HepG2 (cell line): ENCODE measurements at regions not wholly inside any gene's neighbourhood (a gene's known extent, or its start where the extent isn't known, plus 50 kb on each side); places are given as distances from the start of the nearest gene placed in this dataset.

Experiments
- ATAC-seq: fragments of 200-7000 bp; cut with Tn5 transposase; 3 replicates; pipeline ENCODE4 v1.9.1; 2020; ENCODE audit warnings: mild to moderate bottlenecking, moderate library complexity
- BruUV-seq: library from RNA; stranded (reverse); fragments of 400-500 nt; replicated peaks from 2 replicates; lab custom pipeline; 2021; lab: Mats Ljungman, UMichigan
- CTCF ChIA-PET: fragments of 300-600 bp; formaldehyde crosslinking; extraction: SDS; loops from one replicate; lab custom pipeline; 2021; ENCODE audit warnings: low total read pairs, inconsistent platforms, low intra/inter-chr PET ratio; lab: Yijun Ruan, JAX
- POLR2A ChIA-PET: fragments of 350-600 bp; sonication (Branson Sonifier 250); formaldehyde crosslinking; loops from one replicate; lab custom pipeline; 2020; ENCODE audit warnings: antibody characterized with exemption, inconsistent platforms; lab: Yijun Ruan, JAX
- DNase-seq: peaks from one replicate; pipeline ENCODE4 v3.0.0-alpha.2; 2015; ENCODE audit warnings: low spot score
- FAIRE-seq: peaks from 3 replicates; lab custom pipeline; 2011; peaks lifted over from hg19 to GRCh38; lab: Jason Lieb, UNC
- H2AFZ ChIP-seq: one replicate; pipeline ENCODE4 v1.6.1; 2011; ENCODE audit warnings: low read length, inconsistent platforms
- H3K27ac ChIP-seq: fragments of 300-600 bp; 3 replicates; pipeline ENCODE4 v1.8.0; 2011; ENCODE audit warnings: mixed run types, mild to moderate bottlenecking, mixed read lengths, low read length, inconsistent platforms; ENCODE audit not compliant: insufficient read depth; ENCODE audit errors: extremely low read length
- H3K27me3 ChIP-seq, 2 experiments: fragments of 200-600 bp in 1 of 2; 2 replicates in 1 of 2; 3 replicates in 1 of 2; pipeline versions ENCODE4 v1.6.0 to v1.8.0; 2011; ENCODE audit warnings: low read length in 2 of 2, mild to moderate bottlenecking in 2 of 2, moderate library complexity in 2 of 2, inconsistent platforms in 1 of 2; ENCODE audit not compliant: insufficient read depth in 2 of 2, control insufficient read depth in 1 of 2
- H3K36me3 ChIP-seq, 2 experiments: fragments of 200-600 bp in 1 of 2; replicated peaks in 1 of 2; 2 replicates in 1 of 2; 3 replicates in 1 of 2; pipeline versions ENCODE4 v1.5.1 to v1.8.0; 2011; ENCODE audit warnings: low read length in 2 of 2, inconsistent platforms in 1 of 2; ENCODE audit not compliant: insufficient read depth in 2 of 2, control insufficient read depth in 1 of 2
- H3K4me1 ChIP-seq: 2 replicates; pipeline ENCODE4 v1.5.1; 2012; ENCODE audit warnings: low read length, inconsistent platforms; ENCODE audit not compliant: insufficient read depth
- H3K4me2 ChIP-seq: 2 replicates; pipeline ENCODE4 v1.6.0; 2011; ENCODE audit warnings: low read depth, low read length, inconsistent platforms
- H3K4me3 ChIP-seq, 3 experiments: fragments of 200-600 bp in 1 of 3; sonication (generic), shearing (Covaris generic) in 1 of 3; replicated peaks in 1 of 3; 2 replicates each; pipeline ENCODE4 v1.5.1; 2011 to 2016; ENCODE audit warnings: low read length in 3 of 3, inconsistent platforms in 2 of 3, low read depth in 2 of 3, mild to moderate bottlenecking in 2 of 3, control low read depth in 1 of 3, mixed read lengths in 1 of 3; ENCODE audit not compliant: insufficient read depth in 1 of 3
- H3K79me2 ChIP-seq: one replicate; pipeline ENCODE4 v1.6.1; 2011; ENCODE audit warnings: low read length, inconsistent platforms; ENCODE audit not compliant: insufficient read depth
- H3K9ac ChIP-seq: 2 replicates; pipeline ENCODE4 v1.6.0; 2011; ENCODE audit warnings: mild to moderate bottlenecking, low read depth, low read length, inconsistent platforms; ENCODE audit not compliant: insufficient read depth
- H3K9me3 ChIP-seq: 2 replicates; pipeline ENCODE4 v1.5.1; 2012; ENCODE audit warnings: mild to moderate bottlenecking, low read length
- H4K20me1 ChIP-seq: 2 replicates; pipeline ENCODE4 v1.6.0; 2011; ENCODE audit warnings: inconsistent platforms, mild to moderate bottlenecking, low read length, moderate library complexity; ENCODE audit not compliant: insufficient read depth
- HBP1 ChIP-seq: IDR thresholded peaks from 2 replicates; pipeline ENCODE4 v1.6.1; 2016; ENCODE audit warnings: low read depth, control low read depth
- KDM5B ChIP-seq: sonication (generic); formaldehyde crosslinking; IDR thresholded peaks from 2 replicates; pipeline ENCODE4 v1.4.0; 2020; ENCODE audit warnings: missing genetic modification reagents, mild to moderate bottlenecking, borderline replicate concordance
- MAF1 ChIP-seq: sonication (generic); formaldehyde crosslinking; IDR thresholded peaks from 2 replicates; pipeline ENCODE4 v1.5.0; 2020; ENCODE audit warnings: missing genetic modification reagents, borderline replicate concordance
- MAFF ChIP-seq: IDR thresholded peaks from 2 replicates; pipeline ENCODE4 v1.6.1; 2011; ENCODE audit warnings: low read depth, low read length, improper control_type of control experiment
- PHF8 ChIP-seq: sonication (generic); formaldehyde crosslinking; IDR thresholded peaks from 2 replicates; pipeline ENCODE4 v1.5.0; 2020; ENCODE audit warnings: missing genetic modification reagents
- THYN1 ChIP-seq: sonication (generic); formaldehyde crosslinking; IDR thresholded peaks from 2 replicates; pipeline ENCODE4 v1.8.1; 2023; ENCODE audit warnings: low read depth, mild to moderate bottlenecking, moderate library complexity, missing genetic modification reagents, borderline replicate concordance
- ZC3H13 ChIP-seq: sonication (generic); formaldehyde crosslinking; IDR thresholded peaks from 2 replicates; pipeline ENCODE4 v1.8.1; 2023; ENCODE audit warnings: mild to moderate bottlenecking, missing genetic modification reagents, moderate library complexity
- WGBS: methylation state at CpG from one replicate; pipeline ENCODE4 v1.1.6; 2017; ENCODE audit warnings: low lambda C conversion rate; 5-methylcytosine and 5-hydroxymethylcytosine counted together
- in situ Hi-C: cut with HindIII; loops from 2 replicates; pipeline ENCODE4 v1.10.0; 2017; ENCODE audit warnings: low pct_unique_long_range_greater_than_20kb; ENCODE audit not compliant: extremely low pct_ligation_motif_present
- intact Hi-C: fragments of 100-400 bp; cut with micrococcal nuclease; formaldehyde crosslinking; loops from one replicate; pipeline ENCODE4 v1.10.0; 2022; ENCODE audit not compliant: unreplicated experiment
- TF ChIP-seq, protein P1 (sequence below): sonication (generic); formaldehyde crosslinking; IDR thresholded peaks from 2 replicates; pipeline ENCODE4 v1.5.0; 2020; ENCODE audit warnings: mild to moderate bottlenecking, missing genetic modification reagents, borderline replicate concordance

- Histone ChIP-seq H3K4me1 (no peaks in the 10 kb centered on the region), H4K20me1 (no peaks in the 10 kb centered on the region), H3K4me2 (no peak overlapping the region), H3K9me3 (no peaks in the 10 kb centered on the region), H3K79me2 (no peaks in the 10 kb centered on the region), H3K27ac (no peak overlapping the region), H3K4me3 (no peak overlapping the region), H3K27me3 (peaks cover 0 to 5% of the 10 kb centered on the region in 2 experiments; a peak in 2 of 5 replicates), H2AFZ (no peak overlapping the region), H3K36me3 (no peaks in the 10 kb centered on the region), H3K9ac (no peak overlapping the region)
- whole genome bisulfite sequencing, result 20% methylated on average over 2 of the region's 4 CpGs
- in situ Hi-C loops, result no loop called here
- intact Hi-C loops, result no loop called here
- ChIA-PET CTCF (no interaction called here), POLR2A (no interaction called here)
- no TSS peak for BruUV-seq
- ATAC-seq, result no peak
- no peak for FAIRE-seq
- no peak for DNase-seq
- TF ChIP-seq PHF8 (CRISPR knock-in tag), result no peak
- TF ChIP-seq ZC3H13, result no peak
- TF ChIP-seq KDM5B (CRISPR knock-in tag), result no peak
- no peak for TF ChIP-seq HBP1 (CRISPR knock-in tag)
- TF ChIP-seq MAF1, result no peak
- TF ChIP-seq MAFF, result no peak
- TF ChIP-seq THYN1, result no peak
- TF ChIP-seq, protein P1, sequence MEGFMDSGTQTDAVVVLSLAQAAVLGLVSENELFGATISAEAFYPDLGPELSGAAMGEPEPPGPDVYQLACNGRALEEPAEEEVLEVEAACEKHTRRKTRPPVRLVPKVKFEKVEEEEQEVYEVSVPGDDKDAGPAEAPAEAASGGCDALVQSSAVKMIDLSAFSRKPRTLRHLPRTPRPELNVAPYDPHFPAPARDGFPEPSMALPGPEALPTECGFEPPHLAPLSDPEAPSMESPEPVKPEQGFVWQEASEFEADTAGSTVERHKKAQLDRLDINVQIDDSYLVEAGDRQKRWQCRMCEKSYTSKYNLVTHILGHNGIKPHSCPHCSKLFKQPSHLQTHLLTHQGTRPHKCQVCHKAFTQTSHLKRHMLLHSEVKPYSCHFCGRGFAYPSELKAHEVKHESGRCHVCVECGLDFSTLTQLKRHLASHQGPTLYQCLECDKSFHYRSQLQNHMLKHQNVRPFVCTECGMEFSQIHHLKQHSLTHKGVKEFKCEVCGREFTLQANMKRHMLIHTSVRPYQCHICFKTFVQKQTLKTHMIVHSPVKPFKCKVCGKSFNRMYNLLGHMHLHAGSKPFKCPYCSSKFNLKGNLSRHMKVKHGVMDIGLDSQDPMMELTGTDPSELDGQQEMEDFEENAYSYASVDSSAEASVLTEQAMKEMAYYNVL (CRISPR knock-in tag), result no peak
Measured at GRCh38 chr5:61618577-61618976, 286.5 kb downstream of the ZSWIM6 start.
